ENCODE measurements at regions not wholly inside any gene's neighbourhood (a gene's known extent, or its start where the extent isn't known, plus 50 kb on each side); places are given as distances from the start of the nearest gene placed in this dataset.

GRCh38 chr2:8309131-8309530, 372.7 kb upstream of the ID2 start:
- no peak overlapping the region for H3K27ac ChIP-seq (ENCODE audit: extremely low read depth, low read depth, low read length)
- ChIA-PET POLR2A (no interaction called here), CTCF (no interaction called here)

More at GRCh38 chr2:8309131-8309530, 372.7 kb upstream of the ID2 start:
- H3K4me1 ChIP-seq (ENCODE audit: control insufficient read depth, insufficient read depth, low read length): peaks cover 3% of the 10 kb centered on the region; the same call in 1 of the 2 replicates
- H3K36me3 ChIP-seq (ENCODE audit: control insufficient read depth in 2 of 2, insufficient read depth in 1 of 2, low read length in 2 of 2): no peaks in the 10 kb centered on the region
- no peak for TF ChIP-seq ZSCAN4 (tag by site-specific recombination; IDR thresholded peaks at IDR 0.05)
- no peak for TF ChIP-seq INSM2 (tag by site-specific recombination; IDR thresholded peaks at IDR 0.05)
- no peak for TF ChIP-seq BCL11B (tag by site-specific recombination; IDR thresholded peaks at IDR 0.05; ENCODE audit: low read depth)
- no peak for TF ChIP-seq ZNF629 (tag by site-specific recombination; IDR thresholded peaks at IDR 0.05)
- no peak for TF ChIP-seq ZNF221 (tag by site-specific recombination; IDR thresholded peaks at IDR 0.05; ENCODE audit: borderline replicate concordance)
- TF ChIP-seq ZNF148 (tag by site-specific recombination; IDR thresholded peaks at IDR 0.05; ENCODE audit: borderline replicate concordance): no peak
- no peak for TF ChIP-seq ZNF416 (tag by site-specific recombination; IDR thresholded peaks at IDR 0.05)
- no peak for TF ChIP-seq ZNF121 (tag by site-specific recombination; IDR thresholded peaks at IDR 0.05)
- no peak for TF ChIP-seq ZBTB26 (tag by site-specific recombination; optimal IDR thresholded peaks at IDR 0.05)
- no peak for TF ChIP-seq OSR2 (tag by site-specific recombination; IDR thresholded peaks at IDR 0.05)
- no peak for TF ChIP-seq ZNF280C (tag by site-specific recombination; IDR thresholded peaks at IDR 0.05)
- TF ChIP-seq ZNF335 (tag by site-specific recombination; conservative IDR thresholded peaks at IDR 0.05): no peak
- no peak for TF ChIP-seq ZNF692 (tag by site-specific recombination; IDR thresholded peaks at IDR 0.05)
- TF ChIP-seq SALL2 (tag by site-specific recombination; IDR thresholded peaks at IDR 0.05; ENCODE audit: borderline replicate concordance): no peak
- no peaks in the 10 kb centered on the region for H3K9me3 ChIP-seq (ENCODE audit: control insufficient read depth, insufficient read depth, low read depth, low read length)
- H3K4me3 ChIP-seq (ENCODE audit: low read depth, low read length): no peak overlapping the region
